Glomerular visceral epithelial cell (primary cell): ENCODE measurements at regions not wholly inside any gene's neighbourhood (a gene's known extent, or its start where the extent isn't known, plus 50 kb on each side); places are given as distances from the start of the nearest gene placed in this dataset.
"Not testable (repeated sequence)": the region's sequence is repeated elsewhere in the genome, so short reads cannot be mapped to it uniquely, and the experiment has no call there.

Experiments used
- DNase-seq: peaks from one replicate; pipeline ENCODE4 v3.0.0-alpha.2; 2016; ENCODE audit errors: extremely low spot score

DNA sequence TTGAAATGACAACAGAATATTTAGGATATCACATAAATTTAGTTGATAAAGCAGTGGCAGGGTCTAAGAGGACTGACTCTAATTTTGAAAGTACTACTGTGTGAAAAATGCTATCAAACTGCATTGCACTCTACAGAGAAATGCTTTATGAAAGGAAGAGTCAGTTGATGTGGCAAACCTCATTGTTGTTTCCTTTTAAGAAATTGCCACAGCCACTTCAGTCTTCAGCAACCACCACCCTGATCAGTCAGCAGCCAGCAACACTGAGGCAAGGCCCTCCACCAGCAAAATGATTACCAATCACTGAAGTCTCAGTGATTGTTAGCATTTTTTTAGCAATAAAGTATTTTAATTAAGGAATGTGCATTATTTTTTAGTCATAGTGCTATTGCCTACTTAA, 488.7 kb upstream of the SLC39A10 start:
- DNase-seq = no peak

DNA sequence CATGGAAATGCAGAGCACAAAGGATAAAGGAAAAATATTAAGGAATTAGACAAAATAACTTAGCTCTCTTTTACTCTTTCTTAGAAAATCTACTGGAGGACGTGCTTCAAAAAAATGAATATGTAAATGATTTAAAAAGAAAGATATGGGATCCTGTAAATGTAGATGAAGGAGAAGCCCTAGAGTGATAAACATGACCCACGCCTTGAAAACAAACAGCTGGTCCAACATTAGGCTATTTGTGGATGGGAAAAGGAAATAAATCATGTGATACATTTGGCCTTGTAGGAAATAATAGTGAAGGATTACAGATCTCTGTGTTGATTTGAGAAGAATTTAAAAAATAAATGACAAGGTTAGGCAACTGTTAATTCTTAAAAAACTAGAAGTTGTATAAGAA, 492.1 kb upstream of the SLC39A10 start:
- DNase-seq = no peak

DNA sequence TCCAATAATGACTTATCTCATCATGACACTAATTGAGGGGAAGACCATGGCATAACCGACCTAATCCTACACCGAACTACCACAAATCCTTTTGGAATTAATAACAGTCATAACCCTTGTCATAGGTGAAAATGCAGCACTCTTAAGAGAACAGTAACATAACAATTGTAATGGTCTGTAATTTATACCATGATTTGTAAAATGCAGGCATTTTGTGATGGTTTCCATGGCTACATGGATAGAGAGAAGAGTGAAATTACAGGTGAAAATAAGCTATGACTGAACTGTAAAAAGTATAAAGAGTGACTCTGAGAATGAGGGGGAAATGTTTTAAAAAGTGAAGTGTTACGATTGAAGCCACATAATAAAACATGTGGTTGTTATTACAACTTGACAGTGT, 494.1 kb upstream of the SLC39A10 start:
- DNase-seq = no peak

DNA sequence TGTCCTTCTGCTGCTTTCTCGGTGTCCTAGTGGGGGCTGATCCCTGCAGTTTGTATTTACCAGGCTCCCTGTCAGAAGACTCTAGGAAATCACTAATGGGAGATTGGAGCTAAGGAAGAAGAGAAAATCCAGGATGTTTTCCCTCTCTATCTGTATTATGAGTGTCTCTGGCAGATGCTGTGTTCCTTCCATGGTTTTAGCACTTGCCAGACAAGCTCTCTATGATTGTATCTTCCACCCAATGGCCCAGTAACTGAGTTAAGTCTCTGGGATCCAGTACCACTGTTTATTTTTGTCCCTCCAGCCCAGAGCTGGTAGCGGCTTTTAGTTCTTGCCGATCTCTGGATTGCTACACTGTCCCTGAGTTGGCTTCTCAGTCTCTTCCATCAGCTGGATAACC, 494.8 kb upstream of the SLC39A10 start:
- no peak for DNase-seq

DNA sequence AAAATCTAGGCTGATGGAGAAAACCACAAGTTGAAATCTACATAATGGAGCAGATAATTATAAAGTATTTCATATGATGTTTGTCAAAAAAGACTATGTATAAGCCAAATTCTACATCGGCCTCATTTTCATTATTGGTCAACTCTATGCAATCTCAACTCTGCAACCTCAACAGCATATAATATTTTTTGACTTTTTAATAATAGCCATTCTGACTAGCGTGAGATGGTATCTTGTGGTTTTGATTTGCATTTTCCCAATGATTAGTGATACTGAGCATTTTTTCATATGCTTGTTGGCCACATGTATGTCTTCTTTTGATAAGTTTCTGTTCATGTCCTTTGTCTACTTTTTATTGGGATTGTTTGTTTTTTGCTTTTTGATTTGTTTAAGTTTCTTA, 496.1 kb upstream of the SLC39A10 start:
- no peak for DNase-seq

DNA sequence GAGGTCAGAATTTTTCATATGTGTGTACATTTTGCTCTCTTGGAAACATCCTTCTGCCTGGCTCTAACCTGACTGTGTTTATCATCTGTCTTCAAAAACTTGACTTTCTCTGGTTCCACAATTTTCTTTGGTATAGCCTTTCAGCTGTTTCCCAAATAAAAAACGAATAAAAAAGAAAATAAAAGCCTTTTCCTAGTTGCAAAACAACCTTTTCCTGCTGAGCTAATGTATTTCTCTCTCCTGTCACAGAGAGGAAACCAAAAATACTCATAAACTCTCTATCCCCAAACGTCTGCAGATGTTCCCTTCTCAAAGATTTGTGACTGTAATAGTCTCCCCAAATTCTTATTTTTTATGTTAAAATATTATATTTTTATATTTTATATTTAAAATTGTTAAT, 505.3 kb upstream of the SLC39A10 start:
- DNase-seq = no peak

DNA sequence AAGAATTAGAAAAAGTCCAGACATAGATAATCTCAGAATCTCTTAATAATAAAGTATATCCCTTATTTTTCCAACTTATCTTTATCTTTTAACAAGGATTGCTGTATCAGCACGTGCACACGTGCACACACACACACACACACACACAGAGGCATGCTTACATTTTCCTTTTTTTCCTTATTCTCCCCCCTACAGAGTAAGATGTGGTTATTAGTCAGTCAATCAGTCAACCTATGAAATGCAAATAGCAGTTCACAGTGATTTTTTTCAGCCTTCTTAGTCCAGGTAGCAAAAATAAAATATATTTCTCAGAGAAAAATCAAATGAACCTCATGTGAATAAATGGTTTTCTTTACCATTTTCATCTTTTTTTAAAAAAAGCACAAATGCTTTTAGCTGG, 506.2 kb upstream of the SLC39A10 start:
- no peak for DNase-seq

DNA sequence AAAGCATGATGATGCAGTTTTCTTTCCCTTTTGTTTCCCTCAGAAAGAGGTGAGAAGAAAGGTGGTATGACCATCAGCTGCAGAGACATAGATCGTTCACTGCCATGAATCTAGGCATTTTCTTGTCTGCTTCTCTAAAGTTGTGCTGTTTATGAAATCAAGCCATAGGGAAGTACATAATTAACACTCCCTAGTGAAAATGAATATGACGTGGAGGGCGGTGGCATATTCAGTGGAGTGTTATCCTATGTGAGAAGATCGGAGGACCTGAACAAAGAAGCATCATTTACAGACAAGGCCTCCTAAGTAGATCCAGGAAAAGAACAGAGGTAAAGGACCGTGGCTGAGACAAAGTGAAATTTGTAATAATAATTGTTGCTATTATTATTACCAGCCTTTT, 509.0 kb upstream of the SLC39A10 start:
- DNase-seq = no peak

DNA sequence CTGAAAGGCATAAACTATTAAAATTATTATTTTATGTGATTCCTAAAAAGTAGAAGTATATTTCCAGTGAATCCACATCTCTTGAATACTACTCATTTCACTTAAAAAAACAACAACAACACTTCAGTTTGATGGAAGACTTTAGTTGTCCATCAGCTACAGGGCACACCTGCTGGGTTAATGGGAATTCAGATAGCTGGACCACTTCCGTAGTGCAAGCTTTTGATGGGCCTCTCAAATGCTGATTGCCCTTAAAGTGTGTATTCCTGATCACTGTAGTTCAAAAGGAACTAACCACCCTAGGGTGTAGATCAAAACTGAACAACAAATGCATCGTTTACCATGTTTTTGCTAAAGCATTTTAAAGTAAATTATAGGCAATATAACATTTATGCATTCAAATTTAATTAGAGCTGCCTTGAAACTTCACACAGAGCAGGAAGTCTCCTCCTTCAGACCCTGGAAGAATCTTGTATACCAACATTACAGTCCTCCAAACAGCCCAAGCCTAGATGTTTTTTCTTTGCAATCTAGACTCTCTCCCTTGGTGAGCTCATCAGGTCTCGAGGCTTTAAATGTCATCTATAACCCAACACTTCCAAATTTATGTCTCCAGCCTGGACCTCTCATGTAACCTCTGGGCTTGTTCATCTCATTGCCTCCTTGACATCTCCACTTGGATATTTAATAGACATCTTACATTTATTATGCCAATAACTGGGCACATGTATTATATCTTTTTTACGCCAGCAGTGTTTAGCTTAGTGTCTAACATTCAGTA, 510.1 kb upstream of the SLC39A10 start:
- DNase-seq = no peak

DNA sequence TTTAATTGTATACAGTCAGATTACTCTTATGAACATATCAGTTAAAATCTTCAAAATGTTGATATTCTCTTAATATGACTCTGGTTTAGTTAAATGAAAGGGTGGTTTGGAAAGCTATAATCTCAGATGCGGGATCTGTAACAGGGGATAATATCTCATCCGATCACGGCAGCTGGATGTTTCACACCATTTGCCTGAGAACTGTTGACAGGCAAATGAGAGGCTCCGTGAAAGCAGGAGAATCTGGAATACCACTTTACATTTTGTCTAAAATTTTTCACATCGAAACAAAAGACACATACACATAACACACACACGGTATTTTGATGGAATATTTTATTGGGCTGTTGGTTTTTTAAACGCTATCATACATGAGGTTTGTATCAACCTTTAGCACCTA, 518.6 kb upstream of the SLC39A10 start:
- DNase-seq = no peak

DNA sequence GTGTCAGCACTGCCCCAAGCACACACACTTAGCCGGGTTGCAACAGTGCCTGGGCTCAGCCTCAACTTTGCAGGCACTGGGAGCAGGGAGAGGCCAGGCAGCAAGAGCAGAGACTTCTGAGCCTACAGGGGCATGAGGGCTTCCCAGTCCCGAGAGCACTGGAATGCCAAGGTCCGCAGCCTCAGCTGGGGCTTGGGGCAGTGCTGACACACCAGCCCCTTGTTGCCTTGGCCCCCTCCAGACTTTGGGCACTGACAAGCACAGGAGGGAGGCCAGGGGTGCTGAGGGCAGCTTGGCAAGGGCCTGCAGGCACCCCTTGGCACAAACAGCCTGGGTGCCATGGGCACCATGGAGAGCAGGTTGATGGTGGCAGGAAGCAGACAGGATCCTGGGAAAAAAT, 531.1 kb upstream of the SLC39A10 start:
- DNase-seq = not testable (repeated sequence)

DNA sequence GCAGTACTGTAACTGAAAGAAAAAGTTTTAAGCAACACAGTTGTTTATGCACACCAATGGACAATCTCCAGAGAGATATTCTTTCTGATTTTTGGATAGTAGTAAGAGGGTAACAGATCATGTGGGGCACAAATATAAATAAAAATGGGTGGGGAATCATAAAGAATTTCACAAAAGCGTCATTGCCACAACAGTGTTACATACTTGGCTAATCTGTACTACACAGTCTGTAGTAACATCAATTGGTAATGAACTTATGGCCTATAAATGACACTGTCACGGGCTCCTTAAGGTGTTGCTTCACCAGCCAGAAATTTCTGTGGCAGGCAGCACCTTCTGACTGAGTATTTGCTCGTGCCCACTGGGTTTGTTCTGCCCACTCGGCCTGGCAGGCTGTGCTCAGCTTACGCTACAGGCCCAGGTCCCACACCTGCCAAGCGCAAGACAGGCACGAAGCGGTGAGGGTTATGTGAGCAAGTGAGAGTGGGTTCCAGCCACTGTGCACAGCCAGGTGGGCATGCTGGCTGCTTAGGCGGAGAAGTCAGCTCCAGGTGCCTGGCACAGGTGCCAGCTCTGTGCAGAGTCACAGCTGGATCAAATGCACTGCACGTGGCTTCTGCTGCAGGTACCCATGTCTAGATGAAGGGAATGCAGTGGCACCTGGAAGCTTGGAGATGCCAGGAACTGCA, 532.5 kb upstream of the SLC39A10 start:
- DNase-seq = no peak

DNA sequence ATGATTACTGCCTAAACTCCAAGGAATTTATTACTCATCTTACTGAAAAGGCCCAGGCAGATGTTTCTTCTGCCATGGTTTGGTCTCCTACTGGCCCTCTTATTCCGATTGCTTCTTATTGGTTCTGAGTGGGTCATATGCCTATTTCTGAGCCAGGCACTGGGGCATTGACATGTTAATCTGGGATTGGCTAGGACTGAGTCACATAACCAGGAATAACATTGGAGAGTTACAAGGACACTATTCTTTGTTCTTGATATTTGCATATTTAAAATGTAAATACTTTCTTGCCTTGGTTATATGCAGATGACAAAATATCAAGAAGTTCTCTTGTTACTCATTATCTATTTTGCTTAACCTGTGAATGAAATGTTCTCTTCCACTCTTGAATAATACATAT, 534.4 kb upstream of the SLC39A10 start:
- DNase-seq = no peak

DNA sequence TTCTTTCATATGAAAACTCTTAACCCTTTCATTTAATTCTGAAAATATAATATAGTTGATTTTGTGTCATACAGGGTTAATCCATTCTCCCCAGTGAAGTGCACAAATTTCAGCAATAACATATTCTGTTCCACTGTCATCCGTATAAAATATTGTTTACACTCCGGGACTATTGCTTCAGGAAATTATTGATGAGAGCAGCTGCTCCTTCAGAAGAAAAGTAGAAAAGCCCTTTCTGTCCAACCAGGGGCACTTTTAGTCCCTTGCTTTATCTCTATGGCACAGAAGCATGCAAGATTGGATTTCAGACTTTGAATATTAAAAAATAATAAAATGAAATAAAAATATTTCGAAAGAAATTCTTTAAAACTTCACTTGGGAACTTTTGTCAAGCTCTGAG, 535.7 kb upstream of the SLC39A10 start:
- no peak for DNase-seq

DNA sequence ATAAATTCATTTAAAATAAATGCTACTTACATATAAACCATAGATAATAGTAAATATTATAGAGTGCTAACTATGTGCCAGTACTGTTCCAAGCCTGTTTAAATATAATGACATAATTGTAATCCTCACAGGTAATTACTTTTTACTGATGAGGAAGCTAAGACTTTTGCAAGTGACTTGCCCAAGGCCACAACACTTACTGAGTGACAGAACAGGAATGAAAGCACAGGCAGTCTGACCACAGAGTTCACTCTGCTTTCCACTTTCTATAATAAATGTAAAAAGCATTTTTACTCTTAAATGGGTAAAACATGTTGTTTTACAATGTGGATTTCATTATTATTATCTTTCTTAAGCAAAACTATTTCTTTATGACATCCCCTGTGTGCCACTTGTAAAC, 537.8 kb upstream of the SLC39A10 start:
- no peak for DNase-seq

DNA sequence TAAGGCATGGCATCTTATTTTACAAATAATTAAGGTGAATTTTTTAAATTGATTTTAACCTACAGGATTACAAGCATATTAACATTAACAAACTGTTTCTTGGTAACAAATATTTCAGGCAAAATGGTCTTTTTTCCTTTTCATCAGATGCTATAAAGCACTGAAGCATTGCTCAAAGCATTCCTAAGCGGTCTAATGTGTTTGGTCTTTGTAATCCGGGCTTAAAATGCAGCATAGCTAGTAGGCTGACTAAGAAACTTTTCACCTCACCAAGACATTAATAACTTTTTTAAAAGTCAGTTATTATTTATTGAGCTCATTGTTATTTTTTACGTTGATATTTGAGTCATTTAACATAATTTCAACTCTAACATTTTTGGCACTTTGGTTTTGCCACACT, 538.8 kb upstream of the SLC39A10 start:
- DNase-seq = no peak

DNA sequence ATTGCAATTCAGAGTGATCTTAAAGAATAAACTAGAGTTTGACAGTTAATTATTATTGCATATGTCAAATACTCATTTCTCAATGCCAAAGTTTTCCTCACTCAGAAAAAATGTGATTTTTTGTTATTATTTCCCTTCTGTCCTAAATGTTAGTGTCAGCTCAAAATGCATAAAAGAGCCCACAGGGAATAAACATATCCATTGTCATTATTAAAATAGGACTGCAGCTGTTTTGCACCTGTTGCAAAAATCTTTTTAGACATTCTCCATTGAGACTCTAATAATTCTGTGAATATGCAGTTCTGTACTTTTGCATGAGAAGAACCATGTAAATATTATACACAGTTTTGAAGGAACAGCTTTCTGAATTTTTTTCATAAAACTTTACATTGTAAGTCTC, 540.0 kb upstream of the SLC39A10 start:
- DNase-seq = no peak

DNA sequence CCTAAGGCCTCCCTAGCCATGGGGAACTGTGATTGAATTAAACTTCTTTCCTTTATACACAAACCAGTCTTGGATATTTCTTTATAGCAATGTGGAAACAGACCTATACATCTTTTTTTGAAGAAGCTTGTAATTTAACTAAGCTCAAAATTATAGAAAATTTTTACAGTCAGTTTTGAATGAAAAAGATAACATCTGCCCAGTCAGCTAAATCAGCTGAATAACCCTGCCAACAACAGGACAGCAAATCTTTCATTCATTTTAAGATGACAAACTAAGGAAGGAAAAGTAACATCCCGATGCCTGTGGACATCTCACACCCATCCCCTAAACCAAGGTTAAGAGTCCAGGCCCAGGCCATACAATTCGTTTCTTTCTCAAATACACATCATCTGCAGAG, 541.3 kb upstream of the SLC39A10 start:
- DNase-seq = no peak

DNA sequence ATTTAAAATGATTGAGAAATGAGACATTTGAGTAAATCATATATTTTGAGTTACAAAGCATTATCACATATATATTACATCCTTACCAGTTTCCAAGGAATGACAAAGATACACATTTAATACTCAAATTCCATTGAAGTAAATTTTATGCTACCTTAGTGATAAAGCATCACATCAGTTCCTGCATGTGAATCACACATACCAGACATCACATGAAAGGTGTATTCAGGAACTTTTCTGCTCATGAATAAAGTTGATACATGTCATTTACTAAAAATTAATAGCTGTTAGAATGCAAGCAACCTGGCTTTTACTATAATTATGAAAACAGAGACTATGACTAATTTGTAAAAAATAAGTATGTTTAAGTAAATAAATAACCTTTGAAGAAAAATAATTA, 548.8 kb upstream of the SLC39A10 start:
- DNase-seq = no peak

DNA sequence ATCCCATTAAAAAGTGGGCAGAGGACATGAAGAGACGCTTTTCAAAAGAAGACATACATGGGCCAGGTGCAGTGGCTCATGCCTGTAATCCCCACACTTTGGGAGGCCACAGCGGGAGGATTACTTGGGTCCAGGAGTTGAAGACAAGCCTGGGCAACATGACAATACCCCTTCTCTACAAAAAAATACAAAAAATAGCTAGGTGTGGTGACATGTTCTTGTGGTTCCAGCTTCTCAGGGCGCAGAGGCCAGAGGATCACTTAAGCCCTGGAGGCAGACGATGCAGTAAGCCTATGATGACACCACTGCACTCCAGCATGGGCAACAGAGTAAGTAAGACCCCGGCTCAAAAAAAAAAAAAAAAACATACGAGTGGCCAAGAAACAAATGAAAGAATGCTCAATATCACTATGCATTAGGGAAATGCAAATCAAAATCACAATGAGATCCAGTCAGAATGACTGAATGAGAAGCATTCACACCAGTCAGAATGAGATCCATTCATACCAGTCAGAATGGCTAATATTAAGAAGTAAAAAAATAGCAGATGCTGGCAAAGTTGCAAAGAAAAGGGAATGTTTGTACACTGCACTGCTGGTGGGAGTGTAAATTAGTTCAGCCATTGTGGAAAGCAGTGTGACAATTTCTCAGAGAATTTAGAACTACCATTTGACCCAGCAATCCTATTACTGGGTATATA, 550.2 kb upstream of the SLC39A10 start:
- no peak for DNase-seq

DNA sequence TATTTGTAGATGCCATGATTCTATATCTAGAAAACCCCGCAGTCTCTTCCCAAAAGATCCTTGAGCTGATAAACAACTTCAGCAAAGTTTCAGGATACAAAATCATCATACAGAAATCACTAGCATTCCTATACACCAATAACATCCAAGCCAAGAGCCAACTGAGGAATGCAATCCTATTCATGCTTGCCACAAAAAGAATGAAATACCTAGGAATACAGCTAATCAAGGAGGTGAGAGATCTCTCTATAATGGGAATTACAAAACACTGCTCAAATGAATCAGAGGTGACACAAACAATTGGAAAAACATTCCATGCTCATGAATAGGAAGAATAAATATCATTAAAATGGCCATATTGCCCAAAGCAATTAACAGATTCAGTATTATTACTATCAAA, 551.4 kb upstream of the SLC39A10 start:
- no peak for DNase-seq

DNA sequence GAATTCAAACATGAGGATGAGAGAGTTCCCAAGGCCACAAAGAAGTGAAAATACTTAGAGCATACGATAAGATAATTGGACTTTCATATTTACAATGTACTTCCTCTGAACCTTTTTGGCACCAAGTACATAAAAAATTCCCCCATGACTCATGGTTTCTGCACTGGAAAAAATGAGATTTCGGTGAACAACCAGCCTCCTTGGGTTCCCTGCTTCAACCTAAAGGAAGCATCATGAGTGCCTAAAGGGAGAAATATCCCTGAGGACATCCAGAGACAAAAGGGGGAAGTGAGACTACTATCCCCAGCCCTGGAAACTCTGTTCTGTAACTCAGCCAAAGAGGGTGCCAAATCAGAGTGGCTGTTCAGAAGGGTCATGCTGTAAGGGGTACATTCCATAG, 562.7 kb upstream of the SLC39A10 start:
- DNase-seq = no peak

DNA sequence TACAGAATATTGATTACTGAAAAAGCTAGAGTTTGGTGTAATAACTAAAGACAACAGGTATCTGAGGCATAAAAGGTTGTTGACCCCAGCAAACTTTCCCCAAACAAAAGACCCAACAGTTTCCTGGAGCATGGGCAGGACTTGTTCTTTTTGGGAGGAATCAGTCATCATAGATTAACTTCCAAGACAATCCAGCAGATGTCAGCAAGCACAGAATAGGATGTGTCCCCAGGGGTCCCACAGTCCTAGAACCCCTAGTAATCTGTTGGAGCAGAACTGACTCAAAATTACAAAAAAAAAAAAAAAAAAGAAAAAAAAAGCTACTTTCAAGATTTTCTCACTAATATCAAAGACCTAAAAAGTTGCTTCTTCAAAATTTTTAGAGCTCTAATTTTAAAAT, 564.7 kb upstream of the SLC39A10 start:
- no peak for DNase-seq
